Smooth muscle cell of the brain vasculature (primary cell): ENCODE measurements at regions not wholly inside any gene's neighbourhood (a gene's known extent, or its start where the extent isn't known, plus 50 kb on each side); places are given as distances from the start of the nearest gene placed in this dataset.

Experiments used
- DNase-seq: peaks from one replicate; pipeline ENCODE4 v3.0.0-alpha.2; 2012; ENCODE audit warnings: low read depth, low spot score

- no peak for DNase-seq
Measured at GRCh38 chr15:61633951-61634350, 404.8 kb upstream of the RORA start.

DNA sequence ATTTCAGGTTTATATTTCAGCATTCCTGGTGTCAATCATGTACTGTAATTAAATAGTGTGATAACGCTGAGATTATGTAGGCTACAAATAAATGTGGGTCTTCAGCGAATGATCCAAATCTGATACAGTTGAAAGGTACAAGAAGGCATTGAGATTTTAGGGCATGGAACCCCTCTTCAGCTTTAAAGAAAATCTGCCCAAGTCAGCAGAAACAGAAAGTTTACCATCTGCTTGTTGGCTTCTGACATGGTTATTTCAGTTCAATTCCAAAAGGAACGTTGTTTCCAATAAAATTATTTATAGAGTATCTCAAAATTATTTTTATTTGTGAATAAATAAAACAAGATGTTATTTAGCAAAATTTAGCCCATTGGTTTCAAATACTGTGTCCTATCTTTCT, 400.2 kb upstream of the RORA start:
- DNase-seq = no peak

DNA sequence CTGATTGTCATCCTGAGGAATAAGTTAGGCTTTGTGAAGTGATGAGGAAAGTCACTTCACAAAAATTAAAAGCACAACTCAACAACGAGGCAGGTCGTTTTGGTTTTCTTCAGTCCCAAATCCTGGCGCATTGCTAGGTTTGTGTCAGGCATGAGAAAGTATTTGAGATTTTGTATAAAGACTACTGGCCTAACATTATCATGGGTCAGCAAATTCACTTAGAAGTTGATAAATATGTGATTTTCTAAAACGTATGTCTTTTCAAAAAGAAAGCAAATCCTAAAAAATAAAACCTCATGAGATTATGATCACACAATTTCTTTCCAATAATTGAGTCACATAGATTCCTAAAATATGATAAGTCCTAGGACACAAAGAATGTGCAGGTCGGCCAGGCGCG, 395.8 kb upstream of the RORA start:
- DNase-seq = no peak

DNA sequence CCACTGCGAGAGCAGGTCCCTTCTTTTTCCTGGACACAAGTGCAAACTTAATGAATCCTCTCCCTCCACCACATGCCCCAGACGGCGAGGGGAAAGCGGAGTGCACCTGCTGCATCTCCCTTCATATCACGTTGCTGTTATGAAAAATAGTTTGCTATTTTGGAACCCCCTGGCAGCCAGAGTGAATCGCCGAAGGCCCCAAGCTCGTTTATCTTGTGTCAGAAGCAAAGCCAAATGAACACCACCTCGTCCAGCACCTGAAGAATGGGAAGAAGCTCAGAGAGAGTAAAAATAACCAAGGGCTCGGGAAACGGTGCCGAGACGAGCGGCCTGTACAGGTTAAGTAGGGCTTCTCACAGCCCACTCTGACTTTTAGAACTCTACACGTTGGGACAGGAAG, 394.6 kb upstream of the RORA start:
- DNase-seq = no peak

GRCh38 chr15:61621865-61622264, 392.8 kb upstream of the RORA start:
- no peak for DNase-seq

- no peak for DNase-seq
Measured at GRCh38 chr15:61621146-61621545, 392.0 kb upstream of the RORA start.

- no peak for DNase-seq
Measured at GRCh38 chr15:61620151-61620550, 391.0 kb upstream of the RORA start.

- DNase-seq = no peak
Measured at GRCh38 chr15:61613729-61614128, 384.6 kb upstream of the RORA start.

DNA sequence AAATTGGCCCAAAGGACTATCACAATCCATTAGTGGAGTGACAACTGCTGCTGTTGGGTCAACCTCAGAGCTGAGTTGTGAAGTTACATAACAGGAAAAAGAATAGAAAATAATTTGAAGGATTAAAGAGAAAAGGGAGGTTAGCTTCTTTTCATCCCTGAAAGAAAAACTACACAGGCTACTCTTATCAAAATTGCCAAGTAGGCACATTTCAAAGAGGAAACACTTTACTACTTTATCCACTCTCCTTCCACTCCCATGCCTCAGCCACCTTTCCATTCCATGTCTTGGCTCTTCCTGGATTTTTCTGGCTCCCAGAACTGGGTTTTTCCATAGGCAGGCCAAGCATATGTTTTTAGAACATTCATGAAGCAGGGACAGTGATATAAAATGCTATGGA, 384.0 kb upstream of the RORA start:
- DNase-seq = no peak

DNA sequence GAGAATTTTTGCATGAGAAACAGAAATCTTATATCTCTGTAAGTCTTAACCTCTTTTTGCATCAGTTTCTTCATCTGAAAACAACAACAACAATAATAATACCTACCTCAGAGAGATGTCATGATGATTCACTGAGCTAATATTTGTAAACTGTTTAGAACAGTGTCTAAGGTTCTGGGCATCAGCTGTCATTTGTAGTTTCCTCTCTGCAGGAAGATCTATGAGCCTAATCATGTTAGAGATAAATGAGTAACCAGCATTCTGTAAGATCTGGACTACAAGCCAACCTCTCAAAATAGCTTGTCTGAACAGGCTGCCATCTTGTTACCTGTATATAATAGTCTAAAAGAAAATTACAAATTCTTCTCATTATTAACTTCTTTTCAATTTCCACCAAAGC, 383.0 kb upstream of the RORA start:
- no peak for DNase-seq

- no peak for DNase-seq
Measured at GRCh38 chr15:61605343-61605742, 376.2 kb upstream of the RORA start.

DNA sequence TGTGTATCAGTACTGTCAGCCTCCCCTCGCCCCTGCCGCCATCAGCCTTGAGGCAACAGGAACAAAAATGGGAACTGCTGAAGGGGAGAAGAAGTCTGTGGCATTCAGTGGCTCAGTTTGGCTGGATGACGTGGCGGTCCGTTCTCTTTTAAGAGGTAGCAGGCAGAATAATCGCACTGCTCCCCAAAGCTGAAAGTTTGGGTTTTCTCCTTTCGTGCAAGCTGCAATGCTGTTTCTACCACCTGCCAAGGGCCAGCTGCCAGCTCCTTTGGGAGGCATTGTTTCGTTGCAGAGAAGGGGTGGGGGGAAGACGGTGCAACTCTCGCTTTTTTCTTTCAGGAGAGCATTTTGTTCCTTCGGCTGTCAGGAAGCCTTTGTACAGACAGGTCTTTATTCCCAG, 369.6 kb upstream of the RORA start:
- no peak for DNase-seq

DNA sequence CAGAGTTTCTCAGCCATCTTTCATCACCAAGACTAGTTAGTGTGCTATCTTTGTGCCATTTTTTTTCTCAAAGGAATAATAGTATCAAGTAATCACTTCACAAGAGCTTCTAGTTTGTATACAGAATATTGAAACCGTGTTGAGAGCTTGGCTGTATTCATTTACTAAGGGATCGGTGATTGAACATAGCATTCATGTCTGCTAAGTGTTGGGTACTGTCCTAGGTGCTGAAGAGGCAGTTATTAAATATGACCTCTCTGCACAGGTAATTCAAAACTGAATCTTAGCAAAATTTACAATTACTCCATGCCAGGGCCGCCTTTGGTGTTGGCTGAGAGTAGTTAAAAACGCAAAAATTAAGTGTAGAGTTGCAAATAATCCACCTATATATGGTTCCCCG, 355.3 kb upstream of the RORA start:
- no peak for DNase-seq

DNA sequence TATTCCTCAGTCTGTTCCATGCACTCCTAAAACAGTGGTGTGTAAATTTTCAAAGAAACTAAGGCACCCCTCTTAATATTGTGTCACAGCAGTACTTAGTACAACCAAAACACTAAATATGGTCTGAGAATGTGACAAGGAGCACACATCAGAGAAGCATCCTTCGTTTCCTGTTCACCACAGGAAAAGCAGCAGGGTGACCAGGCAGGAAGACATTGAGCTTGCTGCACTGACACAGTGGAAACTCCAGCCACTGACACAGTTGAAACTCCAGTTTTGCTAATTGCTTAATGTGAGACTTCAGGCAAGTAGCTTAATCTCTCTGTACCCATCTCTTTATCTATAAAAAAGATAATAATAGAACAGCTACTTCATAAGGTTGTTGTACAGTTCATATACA, 353.0 kb upstream of the RORA start:
- DNase-seq = no peak

GRCh38 chr15:61575597-61575996, 346.5 kb upstream of the RORA start:
- DNase-seq = no peak

GRCh38 chr15:61571026-61571425, 341.9 kb upstream of the RORA start:
- no peak for DNase-seq

GRCh38 chr15:61564785-61565184, 335.7 kb upstream of the RORA start:
- DNase-seq = no peak

GRCh38 chr15:61558172-61559136, 329.4 kb upstream of the RORA start:
- no peak for DNase-seq

- DNase-seq = peak; percentile 24
Measured at GRCh38 chr15:61556037-61556648, 327.0 kb upstream of the RORA start.

DNA sequence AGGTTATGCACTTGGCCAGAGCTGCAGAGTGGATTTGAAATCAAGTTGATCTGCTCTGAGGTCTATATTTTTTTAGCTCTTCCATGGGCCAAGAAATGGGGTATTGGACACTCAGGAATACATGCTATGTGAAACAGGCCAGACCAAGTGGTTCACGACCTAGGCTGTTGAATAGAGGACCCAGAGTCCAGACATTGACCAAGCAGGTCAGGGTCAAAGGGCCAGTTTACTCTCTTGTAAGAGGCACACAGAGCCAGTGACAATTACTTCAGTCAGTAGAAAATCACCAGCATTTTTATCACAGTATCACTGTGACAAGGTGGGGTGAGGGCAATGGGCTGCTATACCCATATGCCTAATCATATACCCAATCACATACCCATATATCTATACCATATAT, 320.6 kb upstream of the RORA start:
- DNase-seq = no peak

DNA sequence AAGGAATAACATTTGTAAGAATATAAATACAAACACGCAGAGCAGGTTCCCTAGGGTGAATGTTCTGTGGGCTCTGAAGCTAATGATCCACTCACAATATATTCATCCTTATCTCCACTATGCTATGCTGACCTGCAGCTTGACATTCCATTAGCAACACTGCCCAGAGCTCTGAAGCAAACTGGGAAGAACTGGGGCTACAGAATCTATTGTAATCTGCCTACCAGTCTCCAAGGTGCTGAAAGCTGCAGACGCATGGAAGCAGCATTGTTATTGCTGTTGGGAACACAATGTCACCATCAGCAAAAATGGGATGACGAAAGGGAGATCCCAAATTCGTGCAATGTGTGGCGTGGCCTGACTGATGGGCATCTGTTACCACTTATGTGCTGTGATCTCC, 316.7 kb upstream of the RORA start:
- no peak for DNase-seq

DNA sequence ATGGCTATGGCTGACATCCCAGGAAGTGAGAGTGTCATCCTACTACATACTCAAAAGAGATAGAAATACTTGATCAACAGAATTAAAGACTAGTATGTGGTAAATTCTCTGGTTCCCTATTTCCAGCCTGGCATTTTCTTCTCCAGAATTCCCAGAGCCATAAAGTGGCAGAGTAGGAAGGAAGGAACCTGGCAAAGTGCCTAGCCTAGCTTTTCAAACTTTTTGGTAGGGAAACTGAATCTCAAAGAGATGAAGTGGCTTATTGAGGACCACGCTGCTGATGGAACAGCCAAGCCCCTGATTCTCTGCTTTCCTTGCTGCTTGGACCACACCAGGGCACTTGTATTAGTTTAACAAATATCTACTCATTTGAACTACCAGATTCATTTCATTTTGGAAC, 312.4 kb upstream of the RORA start:
- DNase-seq = no peak

- DNase-seq = no peak
Measured at GRCh38 chr15:61537337-61537736, 308.2 kb upstream of the RORA start.
